ENCODE measurements at regions not wholly inside any gene's neighbourhood (a gene's known extent, or its start where the extent isn't known, plus 50 kb on each side); places are given as distances from the start of the nearest gene placed in this dataset.

DNA sequence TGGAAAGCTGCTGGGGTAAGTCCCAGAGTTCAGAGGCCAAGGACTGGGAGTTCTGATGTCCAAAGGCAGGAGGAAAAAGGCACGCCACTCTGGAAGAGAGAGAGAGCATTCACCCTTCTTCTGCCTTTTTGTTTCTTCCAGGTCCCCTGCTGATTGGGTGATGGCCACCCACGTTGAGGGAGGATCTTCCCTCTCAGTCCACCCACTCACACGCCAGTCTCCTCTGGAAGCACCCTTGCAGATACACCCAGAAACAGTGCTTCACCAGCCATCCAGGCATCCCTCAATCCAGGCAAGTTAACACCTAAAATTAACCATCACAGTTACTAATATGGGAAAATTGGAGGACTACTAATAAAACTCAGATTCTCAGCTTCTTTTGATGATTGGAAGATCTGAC lies 66.1 kb upstream of the PARP1 start:
- H3K4me1 ChIP-seq (ENCODE audit: insufficient read depth, low read length) = peaks cover 30% of the 10 kb centered on the region
- no peaks in the 10 kb centered on the region for H3K9me2 ChIP-seq (replicated peaks; ENCODE audit: low read length)
- no peaks in the 10 kb centered on the region for H3K27me3 ChIP-seq (ENCODE audit: low read length)
- intact Hi-C loops (cut with micrococcal nuclease) = no loop called here
- H3K4me2 ChIP-seq (ENCODE audit: low read length) = no peak overlapping the region
- no peaks in the 10 kb centered on the region for H3K9me3 ChIP-seq (ENCODE audit: low read length)
- H3K9ac ChIP-seq (ENCODE audit: low read length) = no peak overlapping the region
- no peak overlapping the region for H3K4me3 ChIP-seq (ENCODE audit: low read length)
- no peaks in the 10 kb centered on the region for H4K20me1 ChIP-seq (ENCODE audit: low read length)
- no peak for DNase-seq
- no peak overlapping the region for H3K27ac ChIP-seq (ENCODE audit: low read length)
- POLR2A ChIA-PET (ENCODE audit: unreplicated experiment) = no interaction called here
- TF ChIP-seq EZH2 (IDR thresholded peaks at IDR 0.05; ENCODE audit: low read length, unreplicated experiment) = no peak
- TF ChIP-seq CTCF (conservative IDR thresholded peaks at IDR 0.05; ENCODE audit: low read depth, low read length) = no peak
- no peak for TF ChIP-seq EZH2phosphoT487 (IDR thresholded peaks at IDR 0.05; ENCODE audit: borderline replicate concordance, low read length)
- no peak for ATAC-seq
- H3F3A ChIP-seq (ENCODE audit: low read length, unreplicated experiment) = no peaks in the 10 kb centered on the region
- no peaks in the 10 kb centered on the region for H3K36me3 ChIP-seq (ENCODE audit: low read depth, low read length)
- H3K79me2 ChIP-seq (ENCODE audit: low read length) = no peaks in the 10 kb centered on the region
- no TSS peak for BruUV-seq (replicated peaks)
- H2AFZ ChIP-seq (ENCODE audit: low read length) = no peak overlapping the region
- CTCF ChIA-PET = no interaction called here

- H2AFZ ChIP-seq (ENCODE audit: low read length) = no peak overlapping the region
- ChIA-PET CTCF (no interaction called here), POLR2A (ENCODE audit: unreplicated experiment) (no interaction called here)
- H3K4me3 ChIP-seq (ENCODE audit: low read length) = no peak overlapping the region
- DNase-seq (no peak), ATAC-seq (no peak)
- H3F3A ChIP-seq (ENCODE audit: low read length, unreplicated experiment) = no peaks in the 10 kb centered on the region
- no TSS peak for BruUV-seq (replicated peaks)
- peaks cover 35% of the 10 kb centered on the region for H3K4me1 ChIP-seq (ENCODE audit: insufficient read depth, low read length)
- H3K9me3 ChIP-seq (ENCODE audit: low read length) = no peaks in the 10 kb centered on the region
- H3K27ac ChIP-seq (ENCODE audit: low read length) = no peak overlapping the region
- TF ChIP-seq EZH2 (IDR thresholded peaks at IDR 0.05; ENCODE audit: low read length, unreplicated experiment) (no peak), CTCF (conservative IDR thresholded peaks at IDR 0.05; ENCODE audit: low read depth, low read length) (no peak), EZH2phosphoT487 (IDR thresholded peaks at IDR 0.05; ENCODE audit: borderline replicate concordance, low read length) (no peak)
- no peak overlapping the region for H3K4me2 ChIP-seq (ENCODE audit: low read length)
- no peaks in the 10 kb centered on the region for H3K79me2 ChIP-seq (ENCODE audit: low read length)
- H3K36me3 ChIP-seq (ENCODE audit: low read depth, low read length) = no peaks in the 10 kb centered on the region
- no peaks in the 10 kb centered on the region for H3K27me3 ChIP-seq (ENCODE audit: low read length)
- intact Hi-C loops (cut with micrococcal nuclease) = no loop called here
- no peak overlapping the region for H3K9ac ChIP-seq (ENCODE audit: low read length)
- no peaks in the 10 kb centered on the region for H4K20me1 ChIP-seq (ENCODE audit: low read length)
- H3K9me2 ChIP-seq (replicated peaks; ENCODE audit: low read length) = no peaks in the 10 kb centered on the region
These were observed 66.7 kb upstream of the PARP1 start for GRCh38 chr1:226474443-226475141.

DNA sequence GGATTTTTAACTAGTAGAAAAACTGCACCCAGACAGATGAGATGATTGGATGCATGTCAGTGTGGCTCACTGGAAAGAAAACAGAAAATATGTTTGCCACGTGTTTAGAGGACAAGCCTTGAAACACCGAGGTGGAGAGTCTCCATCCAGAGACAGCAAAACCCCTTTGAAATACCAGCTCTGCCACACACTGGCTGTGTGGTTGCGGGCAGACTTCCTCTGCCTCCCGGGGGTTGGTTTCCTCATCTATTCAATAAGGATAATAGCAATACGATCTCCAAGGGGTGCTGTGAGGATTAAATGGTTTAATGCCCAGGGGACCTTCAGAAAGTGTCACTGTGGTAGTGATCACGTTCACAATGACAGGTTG lies 67.2 kb upstream of the PARP1 start:
- intact Hi-C loops (cut with micrococcal nuclease) = no loop called here
- no peak overlapping the region for H3K9ac ChIP-seq (ENCODE audit: low read length)
- TF ChIP-seq EZH2 (IDR thresholded peaks at IDR 0.05; ENCODE audit: low read length, unreplicated experiment) (no peak), CTCF (conservative IDR thresholded peaks at IDR 0.05; ENCODE audit: low read depth, low read length) (no peak), EZH2phosphoT487 (IDR thresholded peaks at IDR 0.05; ENCODE audit: borderline replicate concordance, low read length) (no peak)

More for the DNA sequence above, 67.2 kb upstream of the PARP1 start:
- Histone ChIP-seq H2AFZ (ENCODE audit: low read length) (no peak overlapping the region), H4K20me1 (ENCODE audit: low read length) (no peaks in the 10 kb centered on the region), H3K27me3 (ENCODE audit: low read length) (no peaks in the 10 kb centered on the region), H3K27ac (ENCODE audit: low read length) (no peak overlapping the region), H3K79me2 (ENCODE audit: low read length) (no peaks in the 10 kb centered on the region), H3K4me2 (ENCODE audit: low read length) (no peak overlapping the region), H3K4me3 (ENCODE audit: low read length) (no peak overlapping the region), H3K9me3 (ENCODE audit: low read length) (no peaks in the 10 kb centered on the region), H3K9me2 (replicated peaks; ENCODE audit: low read length) (no peaks in the 10 kb centered on the region), H3F3A (ENCODE audit: low read length, unreplicated experiment) (no peaks in the 10 kb centered on the region), H3K4me1 (ENCODE audit: insufficient read depth, low read length) (peaks cover 41% of the 10 kb centered on the region), H3K36me3 (ENCODE audit: low read depth, low read length) (no peaks in the 10 kb centered on the region)
- no TSS peak for BruUV-seq (replicated peaks)
- ChIA-PET CTCF (no interaction called here), POLR2A (ENCODE audit: unreplicated experiment) (no interaction called here)
- ATAC-seq = no peak
- DNase-seq = no peak

All from PC-3 (cell line).